ENCODE measurements at regions not wholly inside any gene's neighbourhood (a gene's known extent, or its start where the extent isn't known, plus 50 kb on each side); places are given as distances from the start of the nearest gene placed in this dataset.
"Not testable (repeated sequence)": the region's sequence is repeated elsewhere in the genome, so short reads cannot be mapped to it uniquely, and the experiment has no call there.

DNA sequence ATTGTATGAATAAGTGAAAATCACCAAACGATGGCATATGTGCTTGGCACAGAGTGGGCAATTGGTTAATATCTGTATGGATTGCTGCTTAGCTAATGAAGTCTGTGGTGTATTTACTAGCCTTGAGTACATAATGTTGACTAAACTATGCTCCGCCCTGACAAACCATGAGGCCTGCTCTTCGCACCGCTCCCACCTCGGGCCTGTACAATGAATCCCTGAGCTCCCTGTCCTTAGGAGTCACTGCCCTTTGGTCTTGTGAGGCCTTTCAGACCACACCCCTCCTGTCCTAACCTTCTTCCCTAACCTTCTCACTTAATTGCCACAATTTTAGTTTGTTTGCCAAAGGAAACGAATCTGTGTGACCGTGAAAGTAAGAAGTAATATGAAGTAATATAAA, 193.2 kb downstream of the POTED start:
- not testable (repeated sequence) for DNase-seq

Data from CD4-positive, alpha-beta T cell treated with Interferon alpha-2 for 1 hour (primary cell).